IMR-90 (cell line): ENCODE measurements at regions not wholly inside any gene's neighbourhood (a gene's known extent, or its start where the extent isn't known, plus 50 kb on each side); places are given as distances from the start of the nearest gene placed in this dataset.

Experiments used
- ATAC-seq: fragments of 200-7000 bp; cut with Tn5 transposase; 2 replicates; pipeline ENCODE4 v1.9.1; 2020; ENCODE audit warnings: low read depth, mild to moderate bottlenecking, moderate library complexity
- BruUV-seq: library from RNA; stranded (reverse); fragments of 400-500 nt; replicated peaks from 2 replicates; lab custom pipeline; 2021; lab: Mats Ljungman, UMichigan
- CTCF ChIA-PET: fragments of 300-600 bp; formaldehyde crosslinking; extraction: SDS; loops from one replicate; lab custom pipeline; 2021; ENCODE audit warnings: antibody characterized with exemption; lab: Yijun Ruan, JAX
- POLR2A ChIA-PET: fragments of 300-600 bp; sonication (Branson Sonifier 250); formaldehyde crosslinking; loops from one replicate; lab custom pipeline; 2022; ENCODE audit warnings: antibody characterized with exemption; ENCODE audit not compliant: unreplicated experiment; lab: Charles Lee
- DNase-seq: peaks from one replicate; pipeline ENCODE4 v3.0.0; 2013
- H2AFZ ChIP-seq: replicated peaks from 2 replicates; pipeline ENCODE3; 2013; ENCODE audit warnings: low read length, mild to moderate bottlenecking; ENCODE audit not compliant: poor library complexity
- H2AK5ac ChIP-seq: 2 replicates; pipeline ENCODE4 v1.6.1; 2013; ENCODE audit warnings: low read depth, low read length, inconsistent platforms
- H2AK9ac ChIP-seq: replicated peaks from 2 replicates; pipeline ENCODE3; 2013; ENCODE audit warnings: mild to moderate bottlenecking, low read depth, low read length, moderate library complexity; ENCODE audit not compliant: poor library complexity
- H2BK120ac ChIP-seq: 2 replicates; pipeline ENCODE4 v1.6.1; 2013; ENCODE audit warnings: low read depth, low read length, inconsistent platforms
- H2BK15ac ChIP-seq: 3 replicates; pipeline ENCODE4 v1.6.1; 2013; ENCODE audit warnings: low read depth, low read length, inconsistent platforms
- H2BK20ac ChIP-seq: 2 replicates; pipeline ENCODE4 v1.6.1; 2013; ENCODE audit warnings: low read depth, mild to moderate bottlenecking, inconsistent platforms, low read length, moderate library complexity
- H2BK5ac ChIP-seq: 2 replicates; pipeline ENCODE4 v1.6.1; 2013; ENCODE audit warnings: mild to moderate bottlenecking, low read depth, low read length, inconsistent platforms; ENCODE audit not compliant: poor library complexity, severe bottlenecking
- H3K14ac ChIP-seq: replicated peaks from 2 replicates; pipeline ENCODE4 v1.6.1; 2013; ENCODE audit warnings: low read depth, low read length, inconsistent platforms
- H3K18ac ChIP-seq: 2 replicates; pipeline ENCODE4 v1.6.1; 2013; ENCODE audit warnings: low read depth, low read length, control low read depth
- H3K23ac ChIP-seq: 2 replicates; pipeline ENCODE4 v1.6.1; 2013; ENCODE audit warnings: low read depth, low read length, inconsistent platforms
- H3K27ac ChIP-seq: 2 replicates; pipeline ENCODE4 v1.5.1; 2013; ENCODE audit warnings: mild to moderate bottlenecking, control low read depth, low read length; ENCODE audit not compliant: insufficient read depth
- H3K27me3 ChIP-seq: 2 replicates; pipeline ENCODE4 v1.6.1; 2013; ENCODE audit warnings: low read length; ENCODE audit not compliant: control insufficient read depth, insufficient read depth
- H3K36me3 ChIP-seq: 2 replicates; pipeline ENCODE4 v1.6.1; 2013; ENCODE audit warnings: low read length, mixed read lengths; ENCODE audit not compliant: control insufficient read depth, insufficient read depth
- H3K4ac ChIP-seq: 2 replicates; pipeline ENCODE4 v1.6.1; 2013; ENCODE audit warnings: low read depth, low read length, inconsistent platforms
- H3K4me1 ChIP-seq: 2 replicates; pipeline ENCODE4 v1.6.1; 2013; ENCODE audit warnings: low read length, mixed read lengths; ENCODE audit not compliant: control insufficient read depth, insufficient read depth
- H3K4me2 ChIP-seq: 2 replicates; pipeline ENCODE4 v1.6.1; 2013; ENCODE audit warnings: low read depth, mild to moderate bottlenecking, control low read depth, low read length, moderate library complexity
- H3K4me3 ChIP-seq: 2 replicates; pipeline ENCODE4 v1.5.1; 2013; ENCODE audit warnings: low read depth, mild to moderate bottlenecking, control low read depth, low read length, moderate library complexity; ENCODE audit not compliant: insufficient read depth
- H3K56ac ChIP-seq: 2 replicates; pipeline ENCODE4 v1.6.1; 2013; ENCODE audit warnings: low read length, inconsistent platforms; ENCODE audit not compliant: insufficient read depth; ENCODE audit errors: extremely low read depth
- H3K79me1 ChIP-seq, 2 experiments: 2 replicates each; pipeline ENCODE4 v1.6.1; 2013; ENCODE audit warnings: low read length in 2 of 2, inconsistent platforms in 1 of 2, low read depth in 1 of 2
- H3K9ac ChIP-seq: 2 replicates; pipeline ENCODE4 v1.6.1; 2013; ENCODE audit warnings: low read depth, low read length, control low read depth
- H3K9me1 ChIP-seq: 2 replicates; pipeline ENCODE4 v1.6.1; 2013; ENCODE audit warnings: low read length, inconsistent platforms; ENCODE audit not compliant: insufficient read depth
- H3K9me3 ChIP-seq: 2 replicates; pipeline ENCODE4 v1.6.1; 2013; ENCODE audit warnings: low read length; ENCODE audit not compliant: control insufficient read depth, insufficient read depth
- H4K20me1 ChIP-seq: 2 replicates; pipeline ENCODE4 v1.6.1; 2013; ENCODE audit warnings: low read length, inconsistent platforms; ENCODE audit not compliant: insufficient read depth
- H4K5ac ChIP-seq: 2 replicates; pipeline ENCODE4 v1.6.1; 2013; ENCODE audit warnings: mild to moderate bottlenecking, low read depth, low read length, control low read depth
- H4K8ac ChIP-seq, 2 experiments: 2 replicates each; pipeline ENCODE4 v1.6.1; 2013; ENCODE audit warnings: low read depth in 2 of 2, low read length in 2 of 2, control low read depth in 1 of 2, inconsistent platforms in 1 of 2
- H4K91ac ChIP-seq: 2 replicates; pipeline ENCODE4 v1.6.1; 2013; ENCODE audit warnings: low read depth, low read length, inconsistent platforms; ENCODE audit not compliant: insufficient read depth
- CEBPB ChIP-seq: IDR thresholded peaks from 2 replicates; pipeline ENCODE4 v1.6.1; 2012; ENCODE audit warnings: low read depth, low read length, improper control_type of control experiment
- CHD1 ChIP-seq: IDR thresholded peaks from 2 replicates; pipeline ENCODE4 v1.6.1; 2012; ENCODE audit warnings: low read depth, low read length, improper control_type of control experiment
- CTCF ChIP-seq: conservative IDR thresholded peaks from 2 replicates; pipeline ENCODE4 v1.5.1; 2012; ENCODE audit warnings: mild to moderate bottlenecking, low read depth, low read length, improper control_type of control experiment
- ELK1 ChIP-seq: fragments of 150-350 bp; IDR thresholded peaks from 2 replicates; pipeline ENCODE4 v1.6.1; 2016; ENCODE audit warnings: low read depth, mild to moderate bottlenecking, low read length, moderate library complexity, borderline replicate concordance
- FOS ChIP-seq: fragments of 150-350 bp; IDR thresholded peaks from 2 replicates; pipeline ENCODE4 v1.6.1; 2016; ENCODE audit warnings: low read depth, low read length
- MAZ ChIP-seq: IDR thresholded peaks from 2 replicates; pipeline ENCODE4 v1.6.1; 2012; ENCODE audit warnings: low read depth, mild to moderate bottlenecking, low read length, improper control_type of control experiment, moderate library complexity, borderline replicate concordance
- MXI1 ChIP-seq: IDR thresholded peaks from 2 replicates; pipeline ENCODE4 v1.6.1; 2012; ENCODE audit warnings: low read depth, mild to moderate bottlenecking, low read length, moderate library complexity, borderline replicate concordance
- NFE2L2 ChIP-seq: fragments of 150-350 bp; IDR thresholded peaks from 2 replicates; pipeline ENCODE4 v1.6.1; 2016; ENCODE audit warnings: low read depth, mild to moderate bottlenecking, low read length
- POLR2A ChIP-seq: IDR thresholded peaks from 2 replicates; pipeline ENCODE4 v1.6.1; 2012; ENCODE audit warnings: mild to moderate bottlenecking, low read depth, low read length
- RAD21 ChIP-seq: IDR thresholded peaks from 2 replicates; pipeline ENCODE4 v1.6.1; 2012; ENCODE audit warnings: low read length, improper control_type of control experiment
- RCOR1 ChIP-seq: IDR thresholded peaks from 2 replicates; pipeline ENCODE4 v1.6.1; 2012; ENCODE audit warnings: mild to moderate bottlenecking, low read length, improper control_type of control experiment; ENCODE audit not compliant: insufficient replicate concordance
- RFX5 ChIP-seq: IDR thresholded peaks from 2 replicates; pipeline ENCODE4 v1.8.0; 2012; ENCODE audit warnings: low read depth, mild to moderate bottlenecking, low read length, moderate library complexity
- SMC3 ChIP-seq: fragments of 150-350 bp; IDR thresholded peaks from 2 replicates; pipeline ENCODE4 v1.6.1; 2016; ENCODE audit warnings: low read depth, mild to moderate bottlenecking, antibody characterized with exemption, low read length, moderate library complexity
- USF2 ChIP-seq: fragments of 150-350 bp; IDR thresholded peaks from 2 replicates; pipeline ENCODE4 v1.6.1; 2017; ENCODE audit warnings: mild to moderate bottlenecking, antibody characterized with exemption, low read length, low read depth
- WGBS, 2 experiments: methylation state at CpG; one replicate each; pipeline versions ENCODE4 v1.1.5 to v1.1.7; 2013; ENCODE audit warnings: missing lambda C conversion rate in 2 of 2; ENCODE audit not compliant: insufficient read length in 1 of 2; ENCODE audit errors: extremely low coverage in 2 of 2; 5-methylcytosine and 5-hydroxymethylcytosine counted together
- dilution Hi-C: fragments of 300-500 bp; cut with HindIII; formaldehyde crosslinking; loops from one replicate; pipeline ENCODE4 v1.14.3; 2018; ENCODE audit warnings: low sequenced_read_pairs; ENCODE audit not compliant: unreplicated experiment
- in situ Hi-C: fragments of 300-500 bp; cut with MboI; formaldehyde crosslinking; loops from 3 replicates; pipeline ENCODE4 v1.14.3; 2019; ENCODE audit warnings: low sequenced_read_pairs, inconsistent platforms, mixed read lengths
- intact Hi-C: fragments of 100-400 bp; cut with micrococcal nuclease; formaldehyde crosslinking; loops from 2 replicates; pipeline ENCODE4 v1.10.0; 2022

- Histone ChIP-seq H4K91ac (no peak overlapping the region), H3K4me2 (no peak overlapping the region), H2BK5ac (no peak overlapping the region), H3K27me3 (no peaks in the 10 kb centered on the region), H3K56ac (no peak overlapping the region), H3K4ac (no peak overlapping the region), H3K4me1 (no peaks in the 10 kb centered on the region), H4K5ac (no peak overlapping the region), H3K23ac (no peak overlapping the region), H3K36me3 (no peaks in the 10 kb centered on the region), H3K14ac (no peak overlapping the region), H3K27ac (no peak overlapping the region), H3K9me3 (no peaks in the 10 kb centered on the region), H2BK120ac (no peak overlapping the region), H2AFZ (no peak overlapping the region), H3K4me3 (no peak overlapping the region), H2BK20ac (no peak overlapping the region), H4K8ac (no peak overlapping the region), H2BK15ac (no peak overlapping the region), H3K18ac (no peak overlapping the region), H3K79me1 (no peaks in the 10 kb centered on the region), H2AK5ac (no peak overlapping the region), H3K9me1 (no peaks in the 10 kb centered on the region), H3K9ac (no peak overlapping the region), H2AK9ac (no peak overlapping the region), H4K20me1 (no peaks in the 10 kb centered on the region)
- dilution Hi-C loops (no loop called here), in situ Hi-C loops (no loop called here), intact Hi-C loops (no loop called here)
- POLR2A ChIA-PET, result no interaction called here
- 80% methylated on average over 1 of the region's 4 CpGs; no CpG with 5 or more reads in 1 of the 2 experiments for WGBS, 2 experiments
- no peak for DNase-seq
- no peak for TF ChIP-seq NFE2L2
- no peak for TF ChIP-seq RFX5
- no peak for TF ChIP-seq USF2
- no peak for TF ChIP-seq RCOR1
- TF ChIP-seq ELK1, result no peak
- TF ChIP-seq POLR2A, result no peak
- no peak for TF ChIP-seq CHD1
- TF ChIP-seq FOS, result no peak
- TF ChIP-seq CTCF, result no peak
- no peak for TF ChIP-seq MAZ
- no peak for TF ChIP-seq MXI1
- no peak for TF ChIP-seq CEBPB
- TF ChIP-seq RAD21, result no peak
- no peak for TF ChIP-seq SMC3
- no peak for ATAC-seq
- CTCF ChIA-PET, result no interaction called here
- BruUV-seq, result no TSS peak
These were observed 250.7 kb upstream of the ROBO2 start for GRCh38 chr3:76789237-76789636.
